ENCODE measurements at regions not wholly inside any gene's neighbourhood (a gene's known extent, or its start where the extent isn't known, plus 50 kb on each side); places are given as distances from the start of the nearest gene placed in this dataset.
"Not testable (repeated sequence)": the region's sequence is repeated elsewhere in the genome, so short reads cannot be mapped to it uniquely, and the experiment has no call there.

DNA sequence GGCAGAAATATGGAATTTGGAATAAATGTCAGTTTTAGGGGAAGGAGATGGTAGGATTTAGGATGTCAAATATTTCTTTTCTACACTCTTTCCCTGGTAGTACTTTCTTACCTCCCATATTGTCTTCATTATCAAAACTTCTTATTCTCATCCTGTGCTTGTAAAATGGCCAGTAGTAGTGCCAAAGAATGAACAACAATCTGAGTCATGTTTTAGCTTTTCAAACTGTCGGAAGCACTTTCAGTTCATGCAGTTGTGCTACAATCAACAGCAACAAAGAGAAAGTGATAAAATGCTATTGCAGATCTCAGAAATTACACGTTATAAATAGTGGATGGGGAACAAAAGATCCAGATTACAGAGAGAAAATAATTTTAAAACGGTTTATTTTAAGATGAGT, 193.7 kb upstream of the RXFP2 start:
- Histone ChIP-seq H3K4me1 (no peaks in the 10 kb centered on the region), H3K9me3 (ENCODE audit: low read depth) (no peaks in the 10 kb centered on the region), H3K4me3 (no peak overlapping the region), H3F3A (ENCODE audit: low read depth) (no peaks in the 10 kb centered on the region), H3K9ac (no peak overlapping the region), H4K20me1 (ENCODE audit: low read depth) (no peaks in the 10 kb centered on the region), H2AFZ (replicated peaks) (peak overlapping the region; percentile 19), H3K4me2 (no peak overlapping the region), H3K27me3 (no peaks in the 10 kb centered on the region), H3K36me3 (no peaks in the 10 kb centered on the region), H3K27ac (no peak overlapping the region), H3K79me2 (ENCODE audit: low read depth) (no peaks in the 10 kb centered on the region)
- no peak for DNase-seq (ENCODE audit: low spot score)
- TF ChIP-seq EZH2 (IDR thresholded peaks at IDR 0.05) (no peak), EZH2phosphoT487 (IDR thresholded peaks at IDR 0.05) (no peak), CTCF (IDR thresholded peaks at IDR 0.05) (no peak)
- Mint-ChIP-seq H3K4me1 (no peaks in the 10 kb centered on the region), H3K27ac (no peak overlapping the region), H3K9me3 (no peaks in the 10 kb centered on the region), H3K36me3 (no peaks in the 10 kb centered on the region), H3K4me3 (no peak overlapping the region), H3K27me3 (ENCODE audit: insufficient read depth, low read depth) (peaks cover 3% of the 10 kb centered on the region)

- H3K9me3 ChIP-seq (ENCODE audit: low read depth), result no peaks in the 10 kb centered on the region
- H3K36me3 ChIP-seq, result no peaks in the 10 kb centered on the region
- H3K4me1 Mint-ChIP-seq, result peaks cover 8% of the 10 kb centered on the region
- no peaks in the 10 kb centered on the region for H3K27me3 ChIP-seq
- TF ChIP-seq EZH2 (IDR thresholded peaks at IDR 0.05) (no peak), EZH2phosphoT487 (IDR thresholded peaks at IDR 0.05) (no peak), CTCF (IDR thresholded peaks at IDR 0.05) (no peak)
- H3K4me1 ChIP-seq, result no peaks in the 10 kb centered on the region
- H3K27ac Mint-ChIP-seq, result no peak overlapping the region
- H3K79me2 ChIP-seq (ENCODE audit: low read depth), result no peaks in the 10 kb centered on the region
- H3K27me3 Mint-ChIP-seq (ENCODE audit: insufficient read depth, low read depth), result no peaks in the 10 kb centered on the region
- H2AFZ ChIP-seq (replicated peaks), result peak overlapping the region; percentile 39
- H3K27ac ChIP-seq, result no peak overlapping the region
- H3K4me2 ChIP-seq, result no peak overlapping the region
- H3K4me3 Mint-ChIP-seq, result no peak overlapping the region
- no peaks in the 10 kb centered on the region for H4K20me1 ChIP-seq (ENCODE audit: low read depth)
- no peaks in the 10 kb centered on the region for H3F3A ChIP-seq (ENCODE audit: low read depth)
- H3K9ac ChIP-seq, result no peak overlapping the region
- no peak for DNase-seq (ENCODE audit: low spot score)
- H3K36me3 Mint-ChIP-seq, result no peaks in the 10 kb centered on the region
- H3K9me3 Mint-ChIP-seq, result peaks cover 2% of the 10 kb centered on the region
- H3K4me3 ChIP-seq, result no peak overlapping the region
Measured at GRCh38 chr13:31556376-31556775, 182.9 kb upstream of the RXFP2 start.

DNA sequence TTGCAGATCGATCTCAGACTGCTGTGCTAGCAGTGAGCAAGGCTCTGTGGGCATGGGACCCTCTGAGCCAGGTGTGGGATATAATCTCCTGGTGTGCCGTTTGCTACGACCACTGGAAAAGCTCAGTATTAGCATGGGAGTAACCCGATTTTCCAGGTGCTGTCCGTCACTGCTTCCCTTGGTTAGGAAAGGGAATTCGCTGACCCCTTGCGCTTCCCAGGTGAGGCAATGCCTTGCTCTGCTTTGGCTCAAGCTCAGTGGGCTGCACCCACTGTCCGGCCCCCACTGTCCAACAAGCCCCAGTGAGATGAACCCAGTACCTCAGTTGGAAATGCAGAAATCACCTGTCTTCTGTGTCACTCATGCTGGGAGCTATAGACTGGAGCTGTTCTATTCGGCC, 155.1 kb upstream of the RXFP2 start:
- DNase-seq (ENCODE audit: low spot score); H3K27ac Mint-ChIP-seq; H3K4me1 ChIP-seq; H3K4me3 ChIP-seq; H3K36me3 Mint-ChIP-seq; H3K36me3 ChIP-seq; H4K20me1 ChIP-seq (ENCODE audit: low read depth); H3K79me2 ChIP-seq (ENCODE audit: low read depth); H3K9ac ChIP-seq; H3K4me3 Mint-ChIP-seq; H2AFZ ChIP-seq (replicated peaks); H3K27me3 ChIP-seq; H3F3A ChIP-seq (ENCODE audit: low read depth); H3K27ac ChIP-seq; H3K9me3 ChIP-seq (ENCODE audit: low read depth); H3K4me1 Mint-ChIP-seq; H3K27me3 Mint-ChIP-seq (ENCODE audit: insufficient read depth, low read depth); H3K4me2 ChIP-seq: not testable (repeated sequence)
- peaks cover 10% of the 10 kb centered on the region for H3K9me3 Mint-ChIP-seq

- Histone ChIP-seq H4K20me1 (ENCODE audit: low read depth) (no peaks in the 10 kb centered on the region), H3K27ac (no peak overlapping the region), H3K36me3 (no peaks in the 10 kb centered on the region), H3F3A (ENCODE audit: low read depth) (no peaks in the 10 kb centered on the region), H2AFZ (replicated peaks) (no peak overlapping the region), H3K4me3 (no peak overlapping the region), H3K9me3 (ENCODE audit: low read depth) (no peaks in the 10 kb centered on the region), H3K4me1 (no peaks in the 10 kb centered on the region), H3K4me2 (no peak overlapping the region), H3K27me3 (no peaks in the 10 kb centered on the region), H3K79me2 (ENCODE audit: low read depth) (no peaks in the 10 kb centered on the region), H3K9ac (no peak overlapping the region)
- DNase-seq (ENCODE audit: low spot score), result no peak
- no peak for TF ChIP-seq EZH2 (IDR thresholded peaks at IDR 0.05)
- no peak for TF ChIP-seq EZH2phosphoT487 (IDR thresholded peaks at IDR 0.05)
- TF ChIP-seq CTCF (IDR thresholded peaks at IDR 0.05), result no peak
- Mint-ChIP-seq H3K4me3 (no peak overlapping the region), H3K36me3 (no peaks in the 10 kb centered on the region), H3K27ac (no peak overlapping the region), H3K4me1 (peaks cover 9% of the 10 kb centered on the region), H3K9me3 (peaks cover 5% of the 10 kb centered on the region), H3K27me3 (ENCODE audit: insufficient read depth, low read depth) (peaks cover 2% of the 10 kb centered on the region)
Measured at GRCh38 chr13:31587698-31588266, 151.5 kb upstream of the RXFP2 start.

All from neural progenitor cell (in vitro differentiated cells).